ENCODE measurements at regions not wholly inside any gene's neighbourhood (a gene's known extent, or its start where the extent isn't known, plus 50 kb on each side); places are given as distances from the start of the nearest gene placed in this dataset.

DNA sequence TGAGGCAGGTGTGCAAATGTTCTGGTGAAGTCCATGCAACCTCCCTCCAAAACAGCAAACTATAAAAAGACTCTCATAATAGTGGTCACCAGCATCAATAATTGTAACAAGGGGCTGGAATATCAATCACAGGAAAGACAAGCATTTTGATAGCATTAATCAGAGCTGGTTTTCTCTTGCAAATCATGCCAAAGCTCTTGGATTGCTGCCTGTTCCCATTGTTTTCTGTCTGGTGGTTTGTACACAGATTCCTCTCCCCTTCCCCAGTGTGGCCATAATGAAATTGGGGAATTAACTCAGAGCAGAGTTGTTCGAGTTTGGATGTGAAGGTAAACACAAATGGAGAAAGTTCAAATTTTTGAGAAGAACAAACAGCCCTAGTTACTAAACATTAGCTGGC, 134.2 kb downstream of the CDCA7 start (continued):
- no peak for TF ChIP-seq CHD7 (IDR thresholded peaks at IDR 0.05; ENCODE audit: insufficient replicate concordance, low read length)
- TF ChIP-seq KDM1A (IDR thresholded peaks at IDR 0.05; ENCODE audit: borderline replicate concordance, low read length) = no peak
- TF ChIP-seq BCL11A (IDR thresholded peaks at IDR 0.05; ENCODE audit: low read depth in 2 of 2, low read length in 2 of 2) = no peak
- no peak for TF ChIP-seq SP4 (IDR thresholded peaks at IDR 0.05; ENCODE audit: low read length)
- no peak for TF ChIP-seq SIX5 (IDR thresholded peaks at IDR 0.05; ENCODE audit: low read depth, low read length)
